IMR-90 (cell line): ENCODE measurements at regions not wholly inside any gene's neighbourhood (a gene's known extent, or its start where the extent isn't known, plus 50 kb on each side); places are given as distances from the start of the nearest gene placed in this dataset.

Experiments used
- ATAC-seq: fragments of 200-7000 bp; cut with Tn5 transposase; 2 replicates; pipeline ENCODE4 v1.9.1; 2020; ENCODE audit warnings: low read depth, mild to moderate bottlenecking, moderate library complexity
- BruUV-seq: library from RNA; stranded (reverse); fragments of 400-500 nt; replicated peaks from 2 replicates; lab custom pipeline; 2021; lab: Mats Ljungman, UMichigan
- CTCF ChIA-PET: fragments of 300-600 bp; formaldehyde crosslinking; extraction: SDS; loops from one replicate; lab custom pipeline; 2021; ENCODE audit warnings: antibody characterized with exemption; lab: Yijun Ruan, JAX
- POLR2A ChIA-PET: fragments of 300-600 bp; sonication (Branson Sonifier 250); formaldehyde crosslinking; loops from one replicate; lab custom pipeline; 2022; ENCODE audit warnings: antibody characterized with exemption; ENCODE audit not compliant: unreplicated experiment; lab: Charles Lee
- DNase-seq: peaks from one replicate; pipeline ENCODE4 v3.0.0; 2013
- H2AFZ ChIP-seq: replicated peaks from 2 replicates; pipeline ENCODE3; 2013; ENCODE audit warnings: low read length, mild to moderate bottlenecking; ENCODE audit not compliant: poor library complexity
- H2AK5ac ChIP-seq: 2 replicates; pipeline ENCODE4 v1.6.1; 2013; ENCODE audit warnings: low read depth, low read length, inconsistent platforms
- H2AK9ac ChIP-seq: replicated peaks from 2 replicates; pipeline ENCODE3; 2013; ENCODE audit warnings: mild to moderate bottlenecking, low read depth, low read length, moderate library complexity; ENCODE audit not compliant: poor library complexity
- H2BK120ac ChIP-seq: 2 replicates; pipeline ENCODE4 v1.6.1; 2013; ENCODE audit warnings: low read depth, low read length, inconsistent platforms
- H2BK15ac ChIP-seq: 3 replicates; pipeline ENCODE4 v1.6.1; 2013; ENCODE audit warnings: low read depth, low read length, inconsistent platforms
- H2BK20ac ChIP-seq: 2 replicates; pipeline ENCODE4 v1.6.1; 2013; ENCODE audit warnings: low read depth, mild to moderate bottlenecking, inconsistent platforms, low read length, moderate library complexity
- H2BK5ac ChIP-seq: 2 replicates; pipeline ENCODE4 v1.6.1; 2013; ENCODE audit warnings: mild to moderate bottlenecking, low read depth, low read length, inconsistent platforms; ENCODE audit not compliant: poor library complexity, severe bottlenecking
- H3K14ac ChIP-seq: replicated peaks from 2 replicates; pipeline ENCODE4 v1.6.1; 2013; ENCODE audit warnings: low read depth, low read length, inconsistent platforms
- H3K18ac ChIP-seq: 2 replicates; pipeline ENCODE4 v1.6.1; 2013; ENCODE audit warnings: low read depth, low read length, control low read depth
- H3K23ac ChIP-seq: 2 replicates; pipeline ENCODE4 v1.6.1; 2013; ENCODE audit warnings: low read depth, low read length, inconsistent platforms
- H3K27ac ChIP-seq: 2 replicates; pipeline ENCODE4 v1.5.1; 2013; ENCODE audit warnings: mild to moderate bottlenecking, control low read depth, low read length; ENCODE audit not compliant: insufficient read depth
- H3K27me3 ChIP-seq: 2 replicates; pipeline ENCODE4 v1.6.1; 2013; ENCODE audit warnings: low read length; ENCODE audit not compliant: control insufficient read depth, insufficient read depth
- H3K36me3 ChIP-seq: 2 replicates; pipeline ENCODE4 v1.6.1; 2013; ENCODE audit warnings: low read length, mixed read lengths; ENCODE audit not compliant: control insufficient read depth, insufficient read depth
- H3K4ac ChIP-seq: 2 replicates; pipeline ENCODE4 v1.6.1; 2013; ENCODE audit warnings: low read depth, low read length, inconsistent platforms
- H3K4me1 ChIP-seq: 2 replicates; pipeline ENCODE4 v1.6.1; 2013; ENCODE audit warnings: low read length, mixed read lengths; ENCODE audit not compliant: control insufficient read depth, insufficient read depth
- H3K4me2 ChIP-seq: 2 replicates; pipeline ENCODE4 v1.6.1; 2013; ENCODE audit warnings: low read depth, mild to moderate bottlenecking, control low read depth, low read length, moderate library complexity
- H3K4me3 ChIP-seq: 2 replicates; pipeline ENCODE4 v1.5.1; 2013; ENCODE audit warnings: low read depth, mild to moderate bottlenecking, control low read depth, low read length, moderate library complexity; ENCODE audit not compliant: insufficient read depth
- H3K56ac ChIP-seq: 2 replicates; pipeline ENCODE4 v1.6.1; 2013; ENCODE audit warnings: low read length, inconsistent platforms; ENCODE audit not compliant: insufficient read depth; ENCODE audit errors: extremely low read depth
- H3K79me1 ChIP-seq, 2 experiments: 2 replicates each; pipeline ENCODE4 v1.6.1; 2013; ENCODE audit warnings: low read length in 2 of 2, inconsistent platforms in 1 of 2, low read depth in 1 of 2
- H3K9ac ChIP-seq: 2 replicates; pipeline ENCODE4 v1.6.1; 2013; ENCODE audit warnings: low read depth, low read length, control low read depth
- H3K9me1 ChIP-seq: 2 replicates; pipeline ENCODE4 v1.6.1; 2013; ENCODE audit warnings: low read length, inconsistent platforms; ENCODE audit not compliant: insufficient read depth
- H3K9me3 ChIP-seq: 2 replicates; pipeline ENCODE4 v1.6.1; 2013; ENCODE audit warnings: low read length; ENCODE audit not compliant: control insufficient read depth, insufficient read depth
- H4K20me1 ChIP-seq: 2 replicates; pipeline ENCODE4 v1.6.1; 2013; ENCODE audit warnings: low read length, inconsistent platforms; ENCODE audit not compliant: insufficient read depth
- H4K5ac ChIP-seq: 2 replicates; pipeline ENCODE4 v1.6.1; 2013; ENCODE audit warnings: mild to moderate bottlenecking, low read depth, low read length, control low read depth
- H4K8ac ChIP-seq, 2 experiments: 2 replicates each; pipeline ENCODE4 v1.6.1; 2013; ENCODE audit warnings: low read depth in 2 of 2, low read length in 2 of 2, control low read depth in 1 of 2, inconsistent platforms in 1 of 2
- H4K91ac ChIP-seq: 2 replicates; pipeline ENCODE4 v1.6.1; 2013; ENCODE audit warnings: low read depth, low read length, inconsistent platforms; ENCODE audit not compliant: insufficient read depth
- BHLHE40 ChIP-seq: fragments of 150-350 bp; IDR thresholded peaks from 2 replicates; pipeline ENCODE4 v1.6.1; 2016; ENCODE audit warnings: mild to moderate bottlenecking, low read depth, low read length
- CHD1 ChIP-seq: IDR thresholded peaks from 2 replicates; pipeline ENCODE4 v1.6.1; 2012; ENCODE audit warnings: low read depth, low read length, improper control_type of control experiment
- CTCF ChIP-seq: conservative IDR thresholded peaks from 2 replicates; pipeline ENCODE4 v1.5.1; 2012; ENCODE audit warnings: mild to moderate bottlenecking, low read depth, low read length, improper control_type of control experiment
- ELK1 ChIP-seq: fragments of 150-350 bp; IDR thresholded peaks from 2 replicates; pipeline ENCODE4 v1.6.1; 2016; ENCODE audit warnings: low read depth, mild to moderate bottlenecking, low read length, moderate library complexity, borderline replicate concordance
- FOS ChIP-seq: fragments of 150-350 bp; IDR thresholded peaks from 2 replicates; pipeline ENCODE4 v1.6.1; 2016; ENCODE audit warnings: low read depth, low read length
- MAFK ChIP-seq: IDR thresholded peaks from 2 replicates; pipeline ENCODE4 v1.6.1; 2012; ENCODE audit warnings: low read depth, low read length, improper control_type of control experiment
- MAZ ChIP-seq: IDR thresholded peaks from 2 replicates; pipeline ENCODE4 v1.6.1; 2012; ENCODE audit warnings: low read depth, mild to moderate bottlenecking, low read length, improper control_type of control experiment, moderate library complexity, borderline replicate concordance
- MXI1 ChIP-seq: IDR thresholded peaks from 2 replicates; pipeline ENCODE4 v1.6.1; 2012; ENCODE audit warnings: low read depth, mild to moderate bottlenecking, low read length, moderate library complexity, borderline replicate concordance
- NFE2L2 ChIP-seq: fragments of 150-350 bp; IDR thresholded peaks from 2 replicates; pipeline ENCODE4 v1.6.1; 2016; ENCODE audit warnings: low read depth, mild to moderate bottlenecking, low read length
- POLR2A ChIP-seq: IDR thresholded peaks from 2 replicates; pipeline ENCODE4 v1.6.1; 2012; ENCODE audit warnings: mild to moderate bottlenecking, low read depth, low read length
- RAD21 ChIP-seq: IDR thresholded peaks from 2 replicates; pipeline ENCODE4 v1.6.1; 2012; ENCODE audit warnings: low read length, improper control_type of control experiment
- RFX5 ChIP-seq: IDR thresholded peaks from 2 replicates; pipeline ENCODE4 v1.8.0; 2012; ENCODE audit warnings: low read depth, mild to moderate bottlenecking, low read length, moderate library complexity
- SMC3 ChIP-seq: fragments of 150-350 bp; IDR thresholded peaks from 2 replicates; pipeline ENCODE4 v1.6.1; 2016; ENCODE audit warnings: low read depth, mild to moderate bottlenecking, antibody characterized with exemption, low read length, moderate library complexity
- USF2 ChIP-seq: fragments of 150-350 bp; IDR thresholded peaks from 2 replicates; pipeline ENCODE4 v1.6.1; 2017; ENCODE audit warnings: mild to moderate bottlenecking, antibody characterized with exemption, low read length, low read depth
- dilution Hi-C: fragments of 300-500 bp; cut with HindIII; formaldehyde crosslinking; loops from one replicate; pipeline ENCODE4 v1.14.3; 2018; ENCODE audit warnings: low sequenced_read_pairs; ENCODE audit not compliant: unreplicated experiment
- in situ Hi-C: fragments of 300-500 bp; cut with MboI; formaldehyde crosslinking; loops from 3 replicates; pipeline ENCODE4 v1.14.3; 2019; ENCODE audit warnings: low sequenced_read_pairs, inconsistent platforms, mixed read lengths
- intact Hi-C: fragments of 100-400 bp; cut with micrococcal nuclease; formaldehyde crosslinking; loops from 2 replicates; pipeline ENCODE4 v1.10.0; 2022

- Histone ChIP-seq H3K9ac (no peak overlapping the region), H3K36me3 (no peaks in the 10 kb centered on the region), H3K23ac (no peak overlapping the region), H4K5ac (no peak overlapping the region), H3K27me3 (no peaks in the 10 kb centered on the region), H4K91ac (no peak overlapping the region), H4K20me1 (no peaks in the 10 kb centered on the region), H3K79me1 (no peaks in the 10 kb centered on the region), H3K9me1 (no peaks in the 10 kb centered on the region), H4K8ac (no peak overlapping the region), H3K4me3 (no peak overlapping the region), H2BK120ac (no peak overlapping the region), H2AFZ (no peak overlapping the region), H3K27ac (no peak overlapping the region), H3K4ac (no peak overlapping the region), H2AK5ac (no peak overlapping the region), H3K14ac (no peak overlapping the region), H2BK20ac (no peak overlapping the region), H3K56ac (no peak overlapping the region), H3K4me1 (no peaks in the 10 kb centered on the region), H3K4me2 (no peak overlapping the region), H2AK9ac (no peak overlapping the region), H3K9me3 (peaks cover 14% of the 10 kb centered on the region), H3K18ac (no peak overlapping the region), H2BK5ac (no peak overlapping the region), H2BK15ac (no peak overlapping the region)
- POLR2A ChIA-PET: no interaction called here
- in situ Hi-C loops: no loop called here
- BruUV-seq: no TSS peak
- DNase-seq (no peak), ATAC-seq (no peak)
- dilution Hi-C loops: no loop called here
- intact Hi-C loops: no loop called here
- no peak for TF ChIP-seq SMC3
- TF ChIP-seq MAZ: no peak
- TF ChIP-seq MAFK: no peak
- TF ChIP-seq RFX5: no peak
- no peak for TF ChIP-seq FOS
- TF ChIP-seq CTCF: no peak
- no peak for TF ChIP-seq ELK1
- TF ChIP-seq POLR2A: no peak
- no peak for TF ChIP-seq CHD1
- TF ChIP-seq RAD21: no peak
- no peak for TF ChIP-seq BHLHE40
- no peak for TF ChIP-seq MXI1
- no peak for TF ChIP-seq NFE2L2
- TF ChIP-seq USF2: no peak
- CTCF ChIA-PET: no interaction called here
Measured at GRCh38 chr12:16919551-16919950, 313.6 kb upstream of the LMO3 start.
